ENCODE measurements at regions not wholly inside any gene's neighbourhood (a gene's known extent, or its start where the extent isn't known, plus 50 kb on each side); places are given as distances from the start of the nearest gene placed in this dataset.

DNA sequence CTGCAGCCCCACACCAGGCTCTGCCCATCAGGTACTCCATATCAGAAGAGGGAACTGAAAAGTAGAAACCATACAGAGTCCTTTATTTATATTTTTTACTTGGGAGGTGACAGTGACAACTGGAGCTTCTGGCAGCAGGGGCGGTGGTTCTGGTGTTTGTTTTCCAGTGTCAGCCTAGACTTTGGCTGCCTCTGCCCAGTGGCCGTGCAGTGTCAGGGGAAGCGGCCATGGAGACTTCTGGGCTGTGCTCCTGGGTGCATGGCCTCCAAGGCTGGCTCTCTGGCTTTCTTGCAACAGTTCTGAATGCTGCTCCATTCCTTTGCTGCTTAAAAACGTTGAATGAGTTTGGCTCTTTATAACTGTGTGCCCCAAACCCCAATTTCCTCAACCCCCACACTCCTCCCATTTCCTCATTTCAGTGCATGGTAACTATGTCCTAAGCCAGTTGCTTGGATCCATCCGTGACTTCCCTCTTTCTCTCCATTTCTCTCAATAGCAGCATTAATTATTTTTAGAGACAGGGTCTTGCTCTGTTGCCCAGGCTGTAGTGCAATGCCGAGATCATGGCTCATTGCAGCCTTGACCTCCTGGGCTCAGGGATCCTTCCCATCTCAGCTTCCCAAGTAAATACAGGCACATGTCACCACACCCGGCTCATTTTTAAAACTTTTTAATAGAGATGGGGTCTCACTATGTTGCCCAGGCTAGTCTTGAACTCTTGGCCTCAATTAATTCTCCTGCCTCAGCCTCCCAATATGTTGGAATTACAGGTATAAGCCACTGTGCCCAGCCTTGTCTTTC, 141.1 kb upstream of the SGK1 start:
- Mint-ChIP-seq H3K4me1 (ENCODE audit: low read depth) (peaks cover 4% of the 10 kb centered on the region), H3K9me3 (no peaks in the 10 kb centered on the region), H3K27ac (no peak overlapping the region), H3K36me3 (no peaks in the 10 kb centered on the region), H3K4me3 (no peak overlapping the region), H3K27me3 (no peaks in the 10 kb centered on the region)
- DNase-seq, result no peak
- POLR2A ChIA-PET, result no interaction called here
- CTCF ChIA-PET, result no interaction called here
- intact Hi-C loops (cut with micrococcal nuclease), result no loop called here

DNA sequence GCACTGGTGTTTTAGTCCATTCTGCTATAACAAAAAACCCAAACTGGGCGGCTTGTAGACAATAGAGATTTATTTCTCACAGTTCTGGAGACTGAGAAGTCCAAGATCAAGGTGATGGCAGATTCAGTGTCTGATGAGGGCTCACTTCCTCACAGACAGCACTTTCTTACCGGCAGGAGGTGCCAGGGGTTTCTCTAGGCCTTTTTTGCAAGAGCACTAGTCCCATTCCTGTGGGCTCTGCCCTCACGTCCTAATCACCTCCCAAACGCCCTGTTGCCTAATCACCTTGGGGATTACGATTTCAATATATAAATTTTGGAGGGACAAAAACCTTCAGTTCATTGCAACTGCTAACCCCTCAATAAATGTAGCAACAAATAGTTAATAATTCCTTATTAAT, 140.0 kb upstream of the SGK1 start:
- CTCF ChIA-PET, result interaction anchor here (1.2 kb wide), 1 partner anchor 183 kb away, joined by 5 read pairs; no protein-coding TSS in a partner anchor
- Mint-ChIP-seq H3K4me3 (no peak overlapping the region), H3K9me3 (no peaks in the 10 kb centered on the region), H3K27ac (no peak overlapping the region), H3K4me1 (ENCODE audit: low read depth) (peaks cover 6% of the 10 kb centered on the region), H3K27me3 (no peaks in the 10 kb centered on the region), H3K36me3 (no peaks in the 10 kb centered on the region)
- DNase-seq, result no peak
- POLR2A ChIA-PET, result no interaction called here
- intact Hi-C loops (cut with micrococcal nuclease), result no loop called here

DNA sequence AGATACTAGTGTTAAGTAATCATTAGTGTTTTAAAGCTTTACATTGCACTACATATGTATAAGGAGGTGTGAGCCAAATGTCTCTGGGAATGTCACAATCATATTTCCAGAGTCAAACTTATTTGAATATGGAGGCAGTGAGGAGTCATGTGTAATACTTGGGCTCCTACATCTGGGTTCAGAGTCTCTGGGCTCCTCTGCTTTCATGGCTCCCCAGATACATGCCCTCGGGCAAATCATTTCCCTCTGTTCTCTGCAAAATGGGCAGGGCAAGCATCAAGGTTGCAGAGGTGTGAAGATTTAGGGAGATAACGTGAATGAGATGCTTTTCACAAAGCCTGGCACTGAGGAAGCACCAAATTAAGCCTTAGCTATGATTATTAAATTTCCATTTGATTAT, 138.3 kb upstream of the SGK1 start:
- ChIA-PET POLR2A (no interaction called here), CTCF (interaction anchor here (0.7 to 1.1 kb wide), 4 partner anchors 11 to 428 kb away, joined by 3 to 4 read pairs (median 3); no protein-coding TSS in a partner anchor)
- Mint-ChIP-seq H3K27ac (no peak overlapping the region), H3K27me3 (no peaks in the 10 kb centered on the region), H3K4me1 (ENCODE audit: low read depth) (peaks cover 7% of the 10 kb centered on the region), H3K36me3 (no peaks in the 10 kb centered on the region), H3K9me3 (no peaks in the 10 kb centered on the region), H3K4me3 (no peak overlapping the region)
- DNase-seq, result no peak
- intact Hi-C loops (cut with micrococcal nuclease), result no loop called here

DNA sequence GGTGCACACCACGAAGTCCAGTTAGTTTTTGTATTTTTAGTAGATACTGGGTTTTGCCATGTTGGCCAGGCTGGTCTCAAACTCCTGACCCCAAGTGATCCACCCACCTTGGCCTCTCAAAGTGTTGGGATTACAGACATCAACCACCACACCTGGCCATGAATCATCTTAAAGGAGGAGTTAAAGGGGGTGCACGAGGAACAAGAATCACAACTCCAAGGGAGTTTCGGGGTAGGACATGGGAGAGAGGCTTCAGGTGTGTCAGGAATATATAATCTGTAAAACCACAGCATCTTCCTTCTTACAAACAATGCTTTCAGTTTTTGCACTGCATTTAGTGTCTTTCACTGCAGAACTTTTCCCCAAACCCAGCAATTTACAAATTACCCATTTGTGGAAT, 137.4 kb upstream of the SGK1 start:
- Mint-ChIP-seq H3K4me1 (ENCODE audit: low read depth) (peaks cover 7% of the 10 kb centered on the region), H3K27ac (no peak overlapping the region), H3K27me3 (no peaks in the 10 kb centered on the region), H3K9me3 (no peaks in the 10 kb centered on the region), H3K4me3 (no peak overlapping the region), H3K36me3 (no peaks in the 10 kb centered on the region)
- CTCF ChIA-PET, result interaction anchor here (0.6 to 1.1 kb wide), 2 partner anchors 12 to 429 kb away, joined by 3 read pairs; no protein-coding TSS in a partner anchor
- POLR2A ChIA-PET, result no interaction called here
- DNase-seq, result no peak
- intact Hi-C loops (cut with micrococcal nuclease), result no loop called here

DNA sequence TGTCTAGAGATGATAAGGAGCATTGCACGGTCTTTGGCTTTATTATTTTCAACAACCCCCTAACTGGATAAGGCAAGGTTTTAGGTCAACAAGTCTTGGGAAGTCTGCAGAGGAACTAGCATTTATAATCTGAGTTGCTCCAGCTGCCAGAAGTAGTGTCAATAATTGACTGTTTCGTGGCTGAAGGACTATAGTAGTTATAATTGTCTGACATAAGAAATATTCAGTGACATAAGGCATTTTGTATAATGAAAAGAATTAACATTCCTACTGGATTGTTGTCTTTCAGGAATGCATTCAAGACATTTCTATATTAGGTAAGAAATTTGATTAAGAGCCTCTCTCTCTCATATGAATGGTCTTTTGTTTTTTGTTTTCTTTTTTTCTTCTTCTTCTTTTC, 136.9 kb upstream of the SGK1 start:
- DNase-seq, result no peak
- Mint-ChIP-seq H3K9me3 (no peaks in the 10 kb centered on the region), H3K4me3 (no peak overlapping the region), H3K4me1 (ENCODE audit: low read depth) (peaks cover 7% of the 10 kb centered on the region), H3K27me3 (no peaks in the 10 kb centered on the region), H3K36me3 (no peaks in the 10 kb centered on the region), H3K27ac (no peak overlapping the region)
- intact Hi-C loops (cut with micrococcal nuclease), result no loop called here
- CTCF ChIA-PET, result interaction anchor here (0.6 to 1.1 kb wide), 2 partner anchors 13 to 429 kb away, joined by 3 read pairs; no protein-coding TSS in a partner anchor
- POLR2A ChIA-PET, result no interaction called here

DNA sequence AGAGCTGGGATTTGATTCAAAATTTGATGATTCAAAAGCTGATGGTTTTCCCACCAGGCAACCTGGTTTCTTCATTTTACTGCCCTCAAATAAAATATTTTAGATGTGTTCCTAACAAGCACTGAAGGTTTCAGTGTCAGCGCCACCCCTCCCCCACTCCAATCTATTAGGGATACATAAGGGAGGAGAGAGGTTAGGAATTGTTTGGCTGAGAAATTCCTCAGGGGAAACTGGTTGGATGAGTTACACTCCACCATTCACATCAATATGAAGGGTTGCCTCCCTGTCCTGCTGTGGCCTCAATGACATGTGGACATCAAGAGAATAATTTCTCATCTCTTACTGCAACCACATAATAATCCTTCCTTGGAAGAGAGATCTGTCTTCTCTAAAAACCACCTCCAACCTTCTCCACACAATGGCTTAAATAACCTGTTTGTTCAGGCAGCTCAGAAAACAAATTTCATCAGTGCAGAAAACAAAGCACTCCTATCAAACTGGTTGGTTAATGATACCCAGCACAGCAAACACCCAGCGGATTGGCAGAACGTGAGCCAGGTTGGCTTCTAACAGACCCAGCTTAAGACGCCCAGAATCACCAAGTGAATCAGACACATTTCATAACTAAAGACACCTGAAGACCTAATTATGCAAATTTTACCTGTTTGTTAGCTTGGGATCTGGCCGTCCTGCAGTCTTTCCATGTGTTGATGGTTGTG, 136.0 kb upstream of the SGK1 start:
- no peak for DNase-seq
- H3K9me3 Mint-ChIP-seq, result no peaks in the 10 kb centered on the region
- H3K4me1 Mint-ChIP-seq (ENCODE audit: low read depth), result peaks cover 7% of the 10 kb centered on the region
- H3K4me3 Mint-ChIP-seq, result no peak overlapping the region
- no peaks in the 10 kb centered on the region for H3K27me3 Mint-ChIP-seq
- H3K36me3 Mint-ChIP-seq, result no peaks in the 10 kb centered on the region
- CTCF ChIA-PET, result interaction anchor here (1.1 kb wide), 1 partner anchor 276 kb away, joined by 3 read pairs; no protein-coding TSS in a partner anchor
- intact Hi-C loops (cut with micrococcal nuclease), result no loop called here
- POLR2A ChIA-PET, result no interaction called here
- no peak overlapping the region for H3K27ac Mint-ChIP-seq

DNA sequence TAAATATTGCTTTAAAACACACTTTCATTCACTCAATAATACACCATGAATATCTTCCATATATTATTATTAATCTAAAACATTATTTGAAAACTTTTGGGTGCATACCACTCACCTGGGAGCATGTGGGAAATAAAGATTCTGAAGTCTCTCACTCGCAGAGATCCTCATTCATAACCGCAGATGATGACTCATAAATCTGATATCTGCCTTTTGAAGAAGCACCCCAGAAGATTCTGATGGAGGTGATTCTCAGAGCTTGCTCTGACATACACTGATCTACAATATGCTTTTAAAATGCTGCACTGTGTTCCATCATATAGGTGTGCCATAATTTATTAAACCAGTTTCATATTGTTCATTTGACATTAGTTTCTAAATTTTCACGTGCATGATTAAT, 135.0 kb upstream of the SGK1 start:
- intact Hi-C loops (cut with micrococcal nuclease), result no loop called here

DNA sequence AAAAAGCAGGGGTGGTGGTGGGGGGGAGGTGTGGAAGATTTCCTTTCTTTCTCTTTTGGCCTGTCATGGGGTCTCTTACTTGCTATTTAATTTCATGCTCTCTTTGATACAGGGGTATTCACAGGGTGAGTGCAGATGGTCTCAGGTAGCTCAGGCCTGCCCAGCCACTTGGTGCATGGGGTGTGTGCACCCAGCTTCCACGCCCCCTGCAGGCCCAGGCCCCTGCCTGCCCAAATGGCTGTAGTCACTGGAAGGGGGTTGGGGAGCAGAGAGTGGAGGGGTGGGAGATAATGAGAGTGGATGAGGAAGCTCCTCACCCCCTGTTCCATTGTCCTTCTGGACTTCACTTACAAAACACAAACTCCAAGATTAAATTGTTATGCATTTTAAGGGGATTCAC, 133.6 kb upstream of the SGK1 start:
- Mint-ChIP-seq H3K4me3 (no peak overlapping the region), H3K27ac (no peak overlapping the region), H3K9me3 (no peaks in the 10 kb centered on the region), H3K36me3 (no peaks in the 10 kb centered on the region), H3K4me1 (ENCODE audit: low read depth) (peaks cover 21% of the 10 kb centered on the region), H3K27me3 (no peaks in the 10 kb centered on the region)
- ChIA-PET CTCF (no interaction called here), POLR2A (no interaction called here)
- intact Hi-C loops (cut with micrococcal nuclease), result no loop called here
- no peak for DNase-seq

More for the DNA sequence above, 135.0 kb upstream of the SGK1 start:
- Mint-ChIP-seq H3K27ac (no peak overlapping the region), H3K4me3 (no peak overlapping the region), H3K27me3 (no peaks in the 10 kb centered on the region), H3K36me3 (no peaks in the 10 kb centered on the region), H3K9me3 (no peaks in the 10 kb centered on the region), H3K4me1 (ENCODE audit: low read depth) (peaks cover 10% of the 10 kb centered on the region)
- ChIA-PET CTCF (interaction anchor here (0.6 to 1.1 kb wide), 2 partner anchors 14 to 275 kb away, joined by 3 read pairs; no protein-coding TSS in a partner anchor), POLR2A (no interaction called here)
- DNase-seq, result no peak

DNA sequence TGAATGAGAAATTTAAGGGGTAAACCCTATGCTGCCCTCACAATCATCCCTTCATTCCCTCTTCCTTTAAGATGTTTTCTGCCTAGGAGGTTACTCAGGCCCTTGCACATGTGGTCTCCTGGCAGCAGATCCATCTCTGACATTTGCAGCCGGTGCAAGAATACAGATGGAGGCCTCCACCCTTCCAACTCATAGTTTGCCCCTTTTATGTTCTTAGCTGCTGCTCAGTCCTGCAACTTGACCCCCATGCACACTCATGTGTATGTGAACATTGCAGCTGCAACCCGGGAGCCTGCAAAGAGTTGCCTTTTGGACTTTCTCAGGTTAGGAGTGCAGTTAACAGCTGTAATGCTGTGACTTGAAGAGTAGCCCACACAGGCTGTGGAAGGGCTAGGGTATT, 131.9 kb upstream of the SGK1 start:
- ChIA-PET POLR2A (no interaction called here), CTCF (interaction anchor here (1.5 kb wide), 1 partner anchor 191 kb away, joined by 3 read pairs; no protein-coding TSS in a partner anchor)
- intact Hi-C loops (cut with micrococcal nuclease), result no loop called here
- peaks cover 18% of the 10 kb centered on the region for H3K4me1 Mint-ChIP-seq (ENCODE audit: low read depth)
- no peak overlapping the region for H3K27ac Mint-ChIP-seq
- no peaks in the 10 kb centered on the region for H3K9me3 Mint-ChIP-seq
- H3K36me3 Mint-ChIP-seq, result no peaks in the 10 kb centered on the region
- no peak for DNase-seq
- no peak overlapping the region for H3K4me3 Mint-ChIP-seq
- H3K27me3 Mint-ChIP-seq, result no peaks in the 10 kb centered on the region

DNA sequence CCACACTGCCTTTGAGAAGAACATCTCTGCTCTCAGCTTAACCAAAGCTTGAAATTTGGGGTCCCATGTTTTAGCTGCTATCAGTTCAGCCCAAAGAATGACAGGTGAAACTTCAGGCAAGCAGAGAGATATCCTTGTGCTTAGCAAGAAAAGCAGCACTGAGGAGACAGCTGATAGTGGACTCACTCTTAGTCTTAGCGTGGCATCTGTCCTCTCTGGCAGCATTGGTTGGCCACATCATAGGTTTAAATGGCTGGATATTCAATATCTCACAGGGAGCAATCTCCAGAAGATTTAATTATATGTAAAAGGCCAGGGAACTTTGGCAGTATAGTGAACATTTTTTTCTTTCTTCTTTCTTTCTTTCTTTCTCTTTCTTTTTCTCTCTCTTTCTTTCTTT, 131.1 kb upstream of the SGK1 start:
- H3K36me3 Mint-ChIP-seq, result no peaks in the 10 kb centered on the region

DNA sequence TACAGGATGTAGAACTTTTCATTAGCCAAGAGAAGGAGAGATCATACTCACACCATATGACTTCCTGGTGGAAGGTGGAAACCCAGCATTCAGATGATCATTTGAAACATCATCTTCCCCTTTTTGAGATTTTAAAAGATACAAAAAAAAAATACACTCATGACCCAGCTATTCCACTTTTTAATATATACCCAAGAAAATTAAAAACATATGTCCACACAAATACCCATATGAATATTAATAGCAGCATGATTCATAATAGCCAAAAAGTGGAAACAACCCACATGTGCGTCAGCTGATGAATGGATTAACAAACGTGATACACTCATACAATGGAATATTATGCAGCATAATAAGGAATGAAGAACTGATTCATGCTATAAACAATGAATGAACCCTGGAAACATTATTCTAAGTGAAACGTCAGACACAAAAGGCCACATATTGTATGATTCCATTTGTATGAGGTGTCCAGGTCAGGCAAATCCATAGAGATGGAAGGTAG, 130.0 kb upstream of the SGK1 start:
- H3K27me3 Mint-ChIP-seq, result no peaks in the 10 kb centered on the region
- intact Hi-C loops (cut with micrococcal nuclease), result no loop called here
- no peak overlapping the region for H3K4me3 Mint-ChIP-seq
- CTCF ChIA-PET, result no interaction called here
- DNase-seq, result no peak
- POLR2A ChIA-PET, result interaction anchor here (0.9 kb wide), 2 partner anchors 11 to 69 kb away, joined by 3 to 4 read pairs; no protein-coding TSS in a partner anchor
- no peak overlapping the region for H3K27ac Mint-ChIP-seq
- no peaks in the 10 kb centered on the region for H3K9me3 Mint-ChIP-seq
- no peaks in the 10 kb centered on the region for H3K36me3 Mint-ChIP-seq
- H3K4me1 Mint-ChIP-seq (ENCODE audit: low read depth), result peaks cover 16% of the 10 kb centered on the region

More for the DNA sequence above, 131.1 kb upstream of the SGK1 start:
- intact Hi-C loops (cut with micrococcal nuclease), result no loop called here
- ChIA-PET CTCF (no interaction called here), POLR2A (no interaction called here)
- H3K4me3 Mint-ChIP-seq, result no peak overlapping the region
- H3K9me3 Mint-ChIP-seq, result no peaks in the 10 kb centered on the region
- no peak overlapping the region for H3K27ac Mint-ChIP-seq
- H3K4me1 Mint-ChIP-seq (ENCODE audit: low read depth), result peaks cover 18% of the 10 kb centered on the region
- no peak for DNase-seq
- no peaks in the 10 kb centered on the region for H3K27me3 Mint-ChIP-seq

DNA sequence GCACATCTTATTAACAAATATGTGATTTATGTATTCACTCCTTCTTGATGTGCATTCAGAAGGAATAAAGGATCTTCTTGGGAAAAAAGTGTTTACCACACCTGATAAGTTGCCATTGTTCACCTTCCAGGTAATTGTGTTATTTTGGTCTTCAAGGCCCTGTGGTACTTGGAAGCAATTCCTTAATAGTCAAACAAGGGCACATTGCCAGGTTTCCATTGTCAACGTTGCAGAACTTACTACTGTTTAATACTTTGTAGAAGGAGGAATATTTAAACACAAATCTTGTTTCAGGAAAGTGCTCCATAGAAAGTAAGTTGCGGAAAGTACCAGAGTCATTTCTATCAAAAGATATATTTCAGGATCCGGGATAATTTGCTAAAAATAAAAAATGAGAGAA, 129.5 kb upstream of the SGK1 start:
- H3K4me3 Mint-ChIP-seq, result no peak overlapping the region
- H3K9me3 Mint-ChIP-seq, result no peaks in the 10 kb centered on the region
- ChIA-PET CTCF (no interaction called here), POLR2A (interaction anchor here (0.9 kb wide), 2 partner anchors 10 to 68 kb away, joined by 3 to 4 read pairs; no protein-coding TSS in a partner anchor)
- H3K36me3 Mint-ChIP-seq, result no peaks in the 10 kb centered on the region
- intact Hi-C loops (cut with micrococcal nuclease), result no loop called here
- no peak for DNase-seq
- H3K4me1 Mint-ChIP-seq (ENCODE audit: low read depth), result peaks cover 15% of the 10 kb centered on the region
- H3K27ac Mint-ChIP-seq, result no peak overlapping the region
- no peaks in the 10 kb centered on the region for H3K27me3 Mint-ChIP-seq
